A549 (cell line): ENCODE measurements at regions not wholly inside any gene's neighbourhood (a gene's known extent, or its start where the extent isn't known, plus 50 kb on each side); places are given as distances from the start of the nearest gene placed in this dataset.

ENCODE experiments used
- CTCF ChIP-seq: fragments of >200 bp; sonication (Bioruptor Twin); formaldehyde crosslinking; IDR thresholded peaks from 3 replicates; pipeline ENCODE4 v1.5.1; 2016
- SREBF2 ChIP-seq: fragments of 450-650 bp; IDR thresholded peaks from 2 replicates; pipeline ENCODE4 v1.6.1; 2014; ENCODE audit warnings: mild to moderate bottlenecking, moderate library complexity
- USF2 ChIP-seq: fragments of 450-650 bp; IDR thresholded peaks from 2 replicates; pipeline ENCODE4 v1.6.1; 2014; ENCODE audit warnings: antibody characterized with exemption

DNA sequence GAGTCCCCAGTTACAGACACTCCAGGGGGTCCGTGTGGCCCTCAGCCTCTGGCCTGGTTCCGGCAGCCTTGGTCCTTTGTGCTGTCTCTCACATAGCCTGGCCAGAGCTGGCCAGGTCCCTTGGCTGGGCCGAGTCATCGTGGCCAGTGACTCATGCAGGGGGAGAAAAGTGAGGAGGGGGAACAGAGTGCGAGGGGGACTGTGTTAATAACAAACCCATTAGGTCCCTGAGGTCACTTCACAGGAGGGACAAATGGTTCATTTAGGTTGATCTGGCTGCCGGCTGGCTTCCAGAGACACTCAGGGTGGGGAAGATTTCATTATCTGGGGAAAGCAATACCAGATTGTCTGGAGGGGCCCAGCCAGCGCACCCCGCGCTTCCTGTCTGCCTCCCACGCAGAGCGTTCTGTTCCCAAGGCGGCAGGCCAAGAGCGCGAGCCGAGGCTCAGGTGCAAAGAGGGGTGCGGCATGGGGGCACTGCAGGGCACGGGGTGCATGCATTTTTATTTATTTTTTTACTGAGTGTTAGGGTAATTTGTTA, 223.1 kb downstream of the SEC14L1 start:
- TF ChIP-seq CTCF (no peak), SREBF2 (no peak), USF2 (no peak)
